HUES6 (cell line): ENCODE measurements at regions not wholly inside any gene's neighbourhood (a gene's known extent, or its start where the extent isn't known, plus 50 kb on each side); places are given as distances from the start of the nearest gene placed in this dataset.

Experiments used
- H3K27ac ChIP-seq: 2 replicates; pipeline ENCODE4 v1.7.0; 2013; ENCODE audit warnings: low read depth, mild to moderate bottlenecking, low read length, inconsistent platforms
- H3K27me3 ChIP-seq: 2 replicates; pipeline ENCODE4 v1.6.1; 2013; ENCODE audit warnings: low read length; ENCODE audit not compliant: control insufficient read depth, insufficient read depth
- H3K36me3 ChIP-seq: 2 replicates; pipeline ENCODE4 v1.6.1; 2013; ENCODE audit warnings: low read length; ENCODE audit not compliant: control insufficient read depth, insufficient read depth
- H3K4me1 ChIP-seq: 2 replicates; pipeline ENCODE4 v1.6.1; 2013; ENCODE audit warnings: low read length; ENCODE audit not compliant: control insufficient read depth, insufficient read depth
- H3K4me3 ChIP-seq: 2 replicates; pipeline ENCODE4 v1.5.1; 2013; ENCODE audit warnings: low read depth, low read length
- H3K9ac ChIP-seq: one replicate; pipeline ENCODE4 v1.6.1; 2013; ENCODE audit warnings: mild to moderate bottlenecking, low read length
- H3K9me3 ChIP-seq: 2 replicates; pipeline ENCODE4 v1.6.1; 2013; ENCODE audit warnings: low read depth, low read length; ENCODE audit not compliant: control insufficient read depth, insufficient read depth

- Histone ChIP-seq H3K4me1 (no peaks in the 10 kb centered on the region), H3K4me3 (no peak overlapping the region), H3K9me3 (peaks cover 22% of the 10 kb centered on the region), H3K27me3 (no peaks in the 10 kb centered on the region), H3K9ac (no peak overlapping the region), H3K27ac (no peak overlapping the region), H3K36me3 (no peaks in the 10 kb centered on the region)
These were observed 353.9 kb downstream of the PCNX1 start for GRCh38 chr14:71261206-71261605.

GRCh38 chr14:71262441-71262840, 355.2 kb downstream of the PCNX1 start:
- no peak overlapping the region for H3K4me3 ChIP-seq
- no peak overlapping the region for H3K9ac ChIP-seq
- H3K36me3 ChIP-seq = no peaks in the 10 kb centered on the region
- H3K9me3 ChIP-seq = peaks cover 16% of the 10 kb centered on the region
- no peaks in the 10 kb centered on the region for H3K4me1 ChIP-seq
- no peak overlapping the region for H3K27ac ChIP-seq
- no peaks in the 10 kb centered on the region for H3K27me3 ChIP-seq

DNA sequence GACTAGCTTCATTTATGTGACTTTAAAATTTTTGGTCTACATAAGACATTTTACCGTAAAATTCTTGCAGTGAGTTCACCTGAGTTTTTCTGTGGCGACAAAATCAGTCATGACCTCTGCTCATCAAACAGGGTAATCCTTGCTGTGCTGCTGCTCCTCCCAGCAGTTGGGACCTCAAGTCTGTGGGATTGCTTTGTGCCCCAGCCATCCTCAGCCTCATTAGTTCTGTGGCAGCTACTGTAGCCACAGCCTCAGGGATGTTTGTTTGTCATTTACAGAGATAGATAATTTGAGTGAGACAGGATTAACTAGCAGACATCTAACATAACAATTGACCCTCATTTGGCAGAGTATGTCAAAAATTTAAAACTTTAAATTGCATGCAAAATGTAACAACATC, 357.0 kb downstream of the PCNX1 start:
- Histone ChIP-seq H3K9me3 (peaks cover 16% of the 10 kb centered on the region), H3K36me3 (no peaks in the 10 kb centered on the region), H3K27ac (no peak overlapping the region), H3K4me3 (no peak overlapping the region), H3K9ac (no peak overlapping the region), H3K27me3 (no peaks in the 10 kb centered on the region), H3K4me1 (no peaks in the 10 kb centered on the region)

GRCh38 chr14:71267007-71267513, 359.8 kb downstream of the PCNX1 start:
- no peaks in the 10 kb centered on the region for H3K4me1 ChIP-seq
- H3K4me3 ChIP-seq = no peak overlapping the region
- H3K27ac ChIP-seq = no peak overlapping the region
- H3K9me3 ChIP-seq = peaks cover 26% of the 10 kb centered on the region
- H3K27me3 ChIP-seq = no peaks in the 10 kb centered on the region
- no peaks in the 10 kb centered on the region for H3K36me3 ChIP-seq
- no peak overlapping the region for H3K9ac ChIP-seq

GRCh38 chr14:71267691-71268090, 360.4 kb downstream of the PCNX1 start:
- H3K4me3 ChIP-seq = no peak overlapping the region
- no peaks in the 10 kb centered on the region for H3K36me3 ChIP-seq
- H3K4me1 ChIP-seq = no peaks in the 10 kb centered on the region
- no peak overlapping the region for H3K9ac ChIP-seq
- H3K9me3 ChIP-seq = peaks cover 26% of the 10 kb centered on the region
- no peaks in the 10 kb centered on the region for H3K27me3 ChIP-seq
- no peak overlapping the region for H3K27ac ChIP-seq

GRCh38 chr14:71270111-71270510, 362.9 kb downstream of the PCNX1 start:
- no peaks in the 10 kb centered on the region for H3K4me1 ChIP-seq
- peaks cover 26% of the 10 kb centered on the region for H3K9me3 ChIP-seq
- no peaks in the 10 kb centered on the region for H3K36me3 ChIP-seq
- H3K4me3 ChIP-seq = no peak overlapping the region
- H3K27ac ChIP-seq = no peak overlapping the region
- H3K9ac ChIP-seq = no peak overlapping the region
- H3K27me3 ChIP-seq = no peaks in the 10 kb centered on the region

- Histone ChIP-seq H3K9me3 (peaks cover 26% of the 10 kb centered on the region), H3K27me3 (no peaks in the 10 kb centered on the region), H3K36me3 (no peaks in the 10 kb centered on the region)
These were observed 364.1 kb downstream of the PCNX1 start for GRCh38 chr14:71271166-71271945.

GRCh38 chr14:71273366-71273765, 366.1 kb downstream of the PCNX1 start:
- Histone ChIP-seq H3K4me1 (no peaks in the 10 kb centered on the region), H3K9me3 (peaks cover 22% of the 10 kb centered on the region), H3K36me3 (no peaks in the 10 kb centered on the region), H3K27me3 (no peaks in the 10 kb centered on the region), H3K4me3 (no peak overlapping the region), H3K9ac (no peak overlapping the region), H3K27ac (no peak overlapping the region)

More at GRCh38 chr14:71271166-71271945, 364.1 kb downstream of the PCNX1 start:
- Histone ChIP-seq H3K27ac (no peak overlapping the region), H3K9ac (no peak overlapping the region), H3K4me3 (no peak overlapping the region), H3K4me1 (no peaks in the 10 kb centered on the region)

DNA sequence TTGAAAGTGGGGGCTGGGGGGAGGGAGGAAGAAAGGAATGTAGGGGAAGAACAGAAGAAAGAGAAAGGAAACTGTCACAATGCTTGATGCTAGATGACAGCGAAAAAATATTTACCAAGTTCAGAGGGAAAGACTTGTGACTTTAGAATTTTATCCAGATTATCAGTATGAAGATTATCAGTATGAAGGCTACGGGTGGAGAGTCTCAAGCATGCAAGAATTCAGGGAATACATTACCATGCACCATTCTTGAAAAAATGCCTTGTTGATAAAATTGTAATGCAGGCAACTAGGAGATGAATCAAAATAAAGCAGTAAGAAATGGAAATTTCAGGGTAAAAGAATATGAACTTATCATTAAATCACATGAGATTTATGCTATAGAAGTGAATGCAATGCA, 376.8 kb downstream of the PCNX1 start:
- Histone ChIP-seq H3K36me3 (no peaks in the 10 kb centered on the region), H3K9me3 (peaks cover 5% of the 10 kb centered on the region; the same call in 1 of the 2 replicates), H3K4me1 (no peaks in the 10 kb centered on the region), H3K27me3 (no peaks in the 10 kb centered on the region), H3K27ac (no peak overlapping the region), H3K9ac (no peak overlapping the region), H3K4me3 (no peak overlapping the region)

DNA sequence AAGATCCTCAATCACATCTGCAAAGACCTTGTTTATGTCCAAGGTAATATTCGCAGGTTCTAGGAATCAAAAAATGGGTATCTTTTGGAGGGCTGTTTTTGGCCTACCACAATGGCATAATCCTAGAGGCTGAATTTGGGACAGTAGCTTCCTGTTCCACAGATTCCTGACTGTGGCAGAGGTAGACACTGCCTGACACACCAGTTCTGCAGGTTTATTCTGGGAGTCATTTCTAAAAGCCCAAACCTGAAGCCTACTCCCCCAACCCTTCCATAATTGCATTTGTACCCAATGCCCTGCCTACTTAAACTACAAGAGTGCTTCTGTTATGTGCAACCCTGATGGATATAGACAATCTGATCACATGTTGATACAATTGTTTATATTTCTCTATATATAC, 378.9 kb downstream of the PCNX1 start:
- H3K9me3 ChIP-seq = peaks cover 5% of the 10 kb centered on the region; the same call in 1 of the 2 replicates
- H3K4me3 ChIP-seq = no peak overlapping the region
- H3K36me3 ChIP-seq = no peaks in the 10 kb centered on the region
- H3K4me1 ChIP-seq = 0 out of 2 replicates have a peak, but pooled peaks cover 3% of the 10 kb centered on the region
- H3K27ac ChIP-seq = no peak overlapping the region
- no peak overlapping the region for H3K9ac ChIP-seq
- H3K27me3 ChIP-seq = no peaks in the 10 kb centered on the region

DNA sequence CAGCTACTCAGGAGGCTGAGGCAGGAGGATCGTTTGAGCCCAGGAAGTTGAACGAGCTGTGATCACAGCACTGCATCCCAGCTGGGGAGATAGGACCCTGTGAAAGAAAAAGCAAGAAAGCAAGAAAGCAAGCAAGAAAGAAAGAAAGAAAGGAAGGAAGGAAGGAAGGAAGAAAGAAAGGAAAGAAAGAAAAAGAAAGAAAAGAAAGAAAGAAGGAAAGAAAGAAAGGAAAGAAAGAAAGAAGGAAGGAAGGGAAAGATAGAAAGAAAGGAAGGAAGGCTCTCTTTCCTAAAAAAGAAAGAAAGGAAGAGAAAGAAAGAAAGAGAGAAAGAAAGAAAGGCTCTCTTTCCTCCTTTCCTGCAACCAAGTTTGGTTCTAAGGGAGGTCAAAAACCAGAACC, 380.3 kb downstream of the PCNX1 start:
- H3K9me3 ChIP-seq = peaks cover 5% of the 10 kb centered on the region; the same call in 1 of the 2 replicates
- no peaks in the 10 kb centered on the region for H3K36me3 ChIP-seq
- H3K4me1 ChIP-seq = 0 out of 2 replicates have a peak, but pooled peaks cover 3% of the 10 kb centered on the region
- H3K27ac ChIP-seq = no peak overlapping the region
- H3K4me3 ChIP-seq = no peak overlapping the region
- no peak overlapping the region for H3K9ac ChIP-seq
- no peaks in the 10 kb centered on the region for H3K27me3 ChIP-seq
